ENCODE measurements at regions not wholly inside any gene's neighbourhood (a gene's known extent, or its start where the extent isn't known, plus 50 kb on each side); places are given as distances from the start of the nearest gene placed in this dataset.

GRCh38 chr20:51198238-51198637 is 175.3 kb upstream of the KCNG1 start:
- no peak overlapping the region for H2AFZ ChIP-seq (ENCODE audit: control insufficient read depth, low read length)
- H3K79me2 ChIP-seq (ENCODE audit: control insufficient read depth, insufficient read depth, low read length), result no peaks in the 10 kb centered on the region
- no peak overlapping the region for H3K9ac ChIP-seq (ENCODE audit: control insufficient read depth, extremely low read depth, insufficient read depth, low read length)
- H3K27me3 ChIP-seq (ENCODE audit: control insufficient read depth, extremely low read depth, insufficient read depth, low read length), result peaks cover 11% of the 10 kb centered on the region
- H3K27ac ChIP-seq (ENCODE audit: control insufficient read depth, insufficient read depth, low read length), result no peak overlapping the region
- H3K4me1 ChIP-seq (ENCODE audit: control insufficient read depth, extremely low read depth, insufficient read depth, low read length), result peaks cover 5% of the 10 kb centered on the region
- H3K36me3 ChIP-seq (ENCODE audit: control insufficient read depth in 2 of 2, extremely low read depth in 1 of 2, insufficient read depth in 2 of 2, low read length in 2 of 2), result no peaks in the 10 kb centered on the region
- no peak overlapping the region for H3K4me3 ChIP-seq (ENCODE audit: control insufficient read depth in 2 of 3, extremely low read depth in 1 of 3, insufficient read depth in 2 of 3, low read depth in 1 of 3, low read length in 3 of 3)
- DNase-seq (ENCODE audit: low read depth, low spot score), result no peak
- H3K4me2 ChIP-seq (ENCODE audit: control insufficient read depth, extremely low read depth, insufficient read depth, low read depth, low read length), result no peak overlapping the region
- no peak for FAIRE-seq
- no peak for TF ChIP-seq EZH2 (IDR thresholded peaks at IDR 0.05; ENCODE audit: low read length)
- TF ChIP-seq CTCF (optimal IDR thresholded peaks at IDR 0.05 in 1 of 3, IDR thresholded peaks at IDR 0.05 in 1 of 3, conservative IDR thresholded peaks at IDR 0.05 in 1 of 3; ENCODE audit: extremely low read depth in 1 of 3, insufficient read depth in 2 of 3, low read length in 3 of 3), result no peak
- no peaks in the 10 kb centered on the region for H3K9me1 ChIP-seq (ENCODE audit: control insufficient read depth, extremely low read depth, insufficient read depth, low read length)
- no peaks in the 10 kb centered on the region for H3K9me3 ChIP-seq (ENCODE audit: control insufficient read depth, low read depth, low read length)
- H4K20me1 ChIP-seq (ENCODE audit: control insufficient read depth, extremely low read depth, insufficient read depth, low read length), result no peaks in the 10 kb centered on the region
- dilution Hi-C loops (cut with MboI; ENCODE audit: extremely low pct_ligation_motif_present, low sequenced_read_pairs), result no loop called here

DNA sequence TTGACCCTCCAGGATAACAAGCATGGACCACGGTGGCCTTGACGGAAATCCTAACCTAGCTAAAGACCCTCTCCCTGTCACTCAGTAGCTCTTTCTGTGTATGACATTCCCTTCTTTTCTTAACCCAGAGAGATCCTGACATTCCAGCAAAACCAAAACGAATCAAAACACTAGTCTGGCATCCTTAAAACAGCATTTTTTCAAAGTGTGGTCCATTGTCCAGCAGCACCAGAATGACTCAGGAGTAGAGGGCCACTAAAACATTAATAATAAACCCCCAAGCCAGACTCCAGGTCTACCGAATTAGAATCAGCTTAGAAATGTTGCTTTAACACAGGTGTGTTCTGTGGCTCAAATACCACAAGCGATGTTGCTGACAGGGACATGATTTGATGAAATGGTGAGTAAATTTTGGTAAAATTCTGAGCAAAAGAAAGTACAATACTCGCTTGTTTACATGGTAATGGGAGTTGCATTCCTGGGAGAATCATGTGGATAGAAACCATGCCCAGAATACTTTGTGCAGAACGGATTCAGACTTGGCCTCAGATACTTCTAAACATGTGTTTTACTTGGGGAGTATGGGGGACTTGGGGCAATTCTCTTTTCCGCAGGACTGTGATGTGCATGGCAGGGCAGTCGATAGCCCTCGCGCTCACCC is 174.2 kb upstream of the KCNG1 start:
- H3K9ac ChIP-seq (ENCODE audit: control insufficient read depth, extremely low read depth, insufficient read depth, low read length), result no peak overlapping the region
- H2AFZ ChIP-seq (ENCODE audit: control insufficient read depth, low read length), result no peak overlapping the region
- no peaks in the 10 kb centered on the region for H3K36me3 ChIP-seq (ENCODE audit: control insufficient read depth in 2 of 2, extremely low read depth in 1 of 2, insufficient read depth in 2 of 2, low read length in 2 of 2)
- no peaks in the 10 kb centered on the region for H4K20me1 ChIP-seq (ENCODE audit: control insufficient read depth, extremely low read depth, insufficient read depth, low read length)
- H3K4me2 ChIP-seq (ENCODE audit: control insufficient read depth, extremely low read depth, insufficient read depth, low read depth, low read length), result no peak overlapping the region
- H3K79me2 ChIP-seq (ENCODE audit: control insufficient read depth, insufficient read depth, low read length), result no peaks in the 10 kb centered on the region
- TF ChIP-seq EZH2 (IDR thresholded peaks at IDR 0.05; ENCODE audit: low read length), result no peak
- TF ChIP-seq CTCF (optimal IDR thresholded peaks at IDR 0.05 in 1 of 3, IDR thresholded peaks at IDR 0.05 in 1 of 3, conservative IDR thresholded peaks at IDR 0.05 in 1 of 3; ENCODE audit: extremely low read depth in 1 of 3, insufficient read depth in 2 of 3, low read length in 3 of 3), result no peak
- peaks cover 7% of the 10 kb centered on the region for H3K27me3 ChIP-seq (ENCODE audit: control insufficient read depth, extremely low read depth, insufficient read depth, low read length)
- no peak overlapping the region for H3K4me3 ChIP-seq (ENCODE audit: control insufficient read depth in 2 of 3, extremely low read depth in 1 of 3, insufficient read depth in 2 of 3, low read depth in 1 of 3, low read length in 3 of 3)
- no peaks in the 10 kb centered on the region for H3K9me3 ChIP-seq (ENCODE audit: control insufficient read depth, low read depth, low read length)
- H3K27ac ChIP-seq (ENCODE audit: control insufficient read depth, insufficient read depth, low read length), result no peak overlapping the region
- peaks cover 5% of the 10 kb centered on the region for H3K4me1 ChIP-seq (ENCODE audit: control insufficient read depth, extremely low read depth, insufficient read depth, low read length)
- FAIRE-seq, result no peak
- no peaks in the 10 kb centered on the region for H3K9me1 ChIP-seq (ENCODE audit: control insufficient read depth, extremely low read depth, insufficient read depth, low read length)
- dilution Hi-C loops (cut with MboI; ENCODE audit: extremely low pct_ligation_motif_present, low sequenced_read_pairs), result no loop called here
- no peak for DNase-seq (ENCODE audit: low read depth, low spot score)
